Type B pancreatic cell (in vitro differentiated cells): ENCODE measurements at regions not wholly inside any gene's neighbourhood (a gene's known extent, or its start where the extent isn't known, plus 50 kb on each side); places are given as distances from the start of the nearest gene placed in this dataset.

Source experiments
- DNase-seq: peaks from one replicate; pipeline ENCODE4 v3.0.0; 2021; ENCODE audit warnings: mixed read lengths; ENCODE audit not compliant: unreplicated experiment; ENCODE audit errors: extremely low spot score
- H3K27ac Mint-ChIP-seq: 2 replicates; pipeline ENCODE4 v1.8.0; 2021; ENCODE audit warnings: mild to moderate bottlenecking, mixed read lengths
- H3K27me3 Mint-ChIP-seq: 2 replicates; pipeline ENCODE4 v1.8.0; 2021; ENCODE audit warnings: mixed read lengths
- H3K36me3 Mint-ChIP-seq: 2 replicates; pipeline ENCODE4 v1.8.0; 2021; ENCODE audit warnings: mixed read lengths
- H3K4me1 Mint-ChIP-seq: one replicate; pipeline ENCODE4 v1.8.0; 2021; ENCODE audit warnings: mixed read lengths; ENCODE audit not compliant: unreplicated experiment
- H3K4me3 Mint-ChIP-seq: 2 replicates; pipeline ENCODE4 v1.8.0; 2021; ENCODE audit warnings: mild to moderate bottlenecking, mixed read lengths
- H3K9me3 Mint-ChIP-seq: 2 replicates; pipeline ENCODE4 v1.8.0; 2021; ENCODE audit warnings: mixed read lengths
- CTCF ChIP-seq: fragments of 200-600 bp; sonication (generic); conservative IDR thresholded peaks from 2 replicates; pipeline ENCODE4 v1.5.0; 2021; ENCODE audit warnings: antibody characterized with exemption, mild to moderate bottlenecking

GRCh38 chr12:19657118-19657731, 217.9 kb downstream of the AEBP2 start:
- Mint-ChIP-seq H3K27ac (no peak overlapping the region), H3K4me3 (no peak overlapping the region), H3K9me3 (peaks cover 11% of the 10 kb centered on the region)

GRCh38 chr12:19657732-19658130, 218.4 kb downstream of the AEBP2 start:
- H3K27me3 Mint-ChIP-seq = no peaks in the 10 kb centered on the region
- DNase-seq = no peak
- no peak overlapping the region for H3K4me3 Mint-ChIP-seq
- H3K27ac Mint-ChIP-seq = no peak overlapping the region
- peaks cover 8% of the 10 kb centered on the region for H3K36me3 Mint-ChIP-seq
- H3K4me1 Mint-ChIP-seq = no peaks in the 10 kb centered on the region
- peaks cover 11% of the 10 kb centered on the region for H3K9me3 Mint-ChIP-seq
- TF ChIP-seq CTCF = no peak

More at GRCh38 chr12:19657118-19657731, 217.9 kb downstream of the AEBP2 start:
- peaks cover 8% of the 10 kb centered on the region for H3K36me3 Mint-ChIP-seq
- no peaks in the 10 kb centered on the region for H3K27me3 Mint-ChIP-seq
- no peak for DNase-seq
- no peak for TF ChIP-seq CTCF
- H3K4me1 Mint-ChIP-seq = no peaks in the 10 kb centered on the region

GRCh38 chr12:19659086-19659485, 219.8 kb downstream of the AEBP2 start:
- Mint-ChIP-seq H3K4me3 (no peak overlapping the region), H3K27me3 (no peaks in the 10 kb centered on the region), H3K36me3 (peaks cover 6% of the 10 kb centered on the region), H3K4me1 (no peaks in the 10 kb centered on the region), H3K27ac (no peak overlapping the region), H3K9me3 (peaks cover 11% of the 10 kb centered on the region)
- no peak for TF ChIP-seq CTCF
- no peak for DNase-seq

GRCh38 chr12:19659501-19659900, 220.2 kb downstream of the AEBP2 start:
- H3K9me3 Mint-ChIP-seq = peaks cover 11% of the 10 kb centered on the region
- H3K4me3 Mint-ChIP-seq = no peak overlapping the region
- H3K27ac Mint-ChIP-seq = no peak overlapping the region
- no peaks in the 10 kb centered on the region for H3K4me1 Mint-ChIP-seq
- DNase-seq = no peak
- peaks cover 6% of the 10 kb centered on the region for H3K36me3 Mint-ChIP-seq
- H3K27me3 Mint-ChIP-seq = no peaks in the 10 kb centered on the region
- TF ChIP-seq CTCF = no peak

GRCh38 chr12:19665121-19665900, 226.0 kb downstream of the AEBP2 start:
- Mint-ChIP-seq H3K27ac (no peak overlapping the region), H3K4me3 (no peak overlapping the region)
- no peak for TF ChIP-seq CTCF

More at GRCh38 chr12:19665121-19665900, 226.0 kb downstream of the AEBP2 start:
- H3K27me3 Mint-ChIP-seq = no peaks in the 10 kb centered on the region
- no peaks in the 10 kb centered on the region for H3K4me1 Mint-ChIP-seq
- DNase-seq = no peak
- peaks cover 8% of the 10 kb centered on the region for H3K36me3 Mint-ChIP-seq
- H3K9me3 Mint-ChIP-seq = no peaks in the 10 kb centered on the region
